NOMO-1 treated with dmso at 0.1 percent for 144 hours (cell line): ENCODE measurements at regions not wholly inside any gene's neighbourhood (a gene's known extent, or its start where the extent isn't known, plus 50 kb on each side); places are given as distances from the start of the nearest gene placed in this dataset.
"Not testable (repeated sequence)": the region's sequence is repeated elsewhere in the genome, so short reads cannot be mapped to it uniquely, and the experiment has no call there.

Source experiments
- DNase-seq: peaks from one replicate; lab custom pipeline; 2025; ENCODE audit not compliant: unreplicated experiment; lab: John Stamatoyannopoulos, UW

DNA sequence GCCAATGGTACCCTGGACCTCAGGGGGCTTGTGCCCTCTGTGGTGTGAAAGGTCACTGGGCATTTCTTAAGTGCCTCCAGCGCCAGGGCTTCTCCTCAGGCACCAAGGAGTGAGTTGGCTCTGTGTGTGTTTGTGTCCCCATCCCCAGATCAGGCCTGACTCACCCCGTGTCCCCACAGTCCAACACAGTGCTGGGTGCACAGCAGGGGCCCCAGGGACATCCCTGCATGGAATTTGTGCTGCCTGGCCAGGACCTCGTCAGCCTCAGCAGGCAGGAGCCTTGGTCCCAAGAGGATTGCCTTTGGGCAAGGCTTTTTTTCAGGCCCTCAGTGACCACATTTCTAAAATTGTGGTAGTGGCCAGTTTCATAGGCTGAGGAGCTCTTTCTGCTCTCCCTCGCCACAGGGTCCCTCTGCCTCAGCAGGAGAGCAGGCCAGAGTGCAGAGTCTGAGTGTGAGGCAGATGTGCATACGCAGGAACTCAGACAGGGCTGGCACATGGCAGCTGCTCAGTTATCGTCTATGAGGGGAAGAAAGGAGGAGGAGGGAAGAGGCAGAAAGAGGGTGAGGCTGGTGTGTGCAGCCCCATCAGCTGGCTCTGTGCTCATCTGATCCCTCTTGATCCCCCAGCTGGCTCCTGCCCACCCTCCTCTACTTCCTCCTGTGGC, 215.6 kb downstream of the RPLP1 start:
- DNase-seq = peak; percentile 13

DNA sequence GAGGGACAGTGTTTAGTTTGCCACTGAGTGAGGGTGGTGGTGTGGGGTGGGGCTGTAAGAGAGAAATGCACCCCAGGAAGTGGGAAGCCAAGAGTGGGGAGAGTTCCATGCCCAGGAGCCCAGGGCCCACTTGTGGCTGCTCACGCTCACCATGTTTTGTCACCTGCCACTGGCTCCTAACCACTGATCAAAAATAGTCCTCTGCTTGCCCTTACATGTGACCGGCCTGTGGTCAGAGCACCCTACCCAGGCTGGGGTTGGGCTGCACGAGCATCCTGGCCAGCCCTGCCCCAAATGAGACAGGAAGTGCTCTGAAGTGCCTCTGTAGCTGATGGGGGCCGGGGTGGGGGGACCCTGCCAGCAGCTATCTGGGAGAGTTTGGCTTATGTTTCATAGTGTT, 216.3 kb downstream of the RPLP1 start:
- no peak for DNase-seq

DNA sequence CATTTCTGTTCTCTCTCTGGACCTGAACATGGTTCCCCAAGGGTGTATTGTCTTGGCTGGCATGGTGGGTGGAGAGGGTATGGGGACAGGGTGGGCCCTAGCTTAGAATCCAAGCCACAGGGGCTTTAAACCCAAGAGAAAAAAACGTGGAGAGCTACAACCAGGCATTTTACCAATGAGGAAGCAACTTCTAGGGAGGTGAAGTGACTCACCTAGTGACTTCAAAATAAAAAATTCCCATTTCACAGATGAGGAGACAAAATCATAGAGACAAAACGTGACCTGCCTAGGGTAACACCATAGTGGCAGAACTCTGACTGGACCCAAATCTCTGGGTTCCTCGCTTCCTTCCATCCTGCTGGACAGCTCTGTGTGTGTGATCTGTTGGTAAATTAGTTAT, 216.8 kb downstream of the RPLP1 start:
- DNase-seq = no peak

DNA sequence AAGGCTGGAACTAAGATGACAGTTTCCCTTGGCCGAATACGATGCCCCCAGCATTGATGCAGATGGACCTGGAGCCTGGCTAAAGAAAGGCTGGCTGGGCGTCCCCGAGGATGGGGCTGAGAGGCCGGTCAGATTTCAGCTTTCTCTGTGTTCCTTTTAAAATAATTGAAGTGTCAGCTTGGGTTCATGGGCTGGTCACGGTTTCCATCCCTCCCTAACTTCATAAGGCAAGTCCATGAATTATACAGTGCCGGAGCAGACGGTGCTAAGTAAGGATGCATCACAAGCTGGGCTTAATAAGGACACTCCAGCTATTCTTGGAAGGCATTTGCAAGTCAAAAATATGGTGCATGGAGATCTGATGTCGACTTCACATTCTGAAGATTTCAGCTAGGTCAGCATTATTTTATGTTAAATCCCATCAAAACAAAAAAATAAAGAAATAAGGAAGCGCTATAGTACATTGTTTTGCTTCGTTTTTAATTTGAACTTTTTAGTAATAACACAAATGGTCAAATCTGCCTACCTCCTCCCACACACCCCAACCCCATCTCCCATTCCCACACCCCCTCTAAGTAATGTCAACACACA, 220.8 kb downstream of the RPLP1 start:
- DNase-seq = no peak

DNA sequence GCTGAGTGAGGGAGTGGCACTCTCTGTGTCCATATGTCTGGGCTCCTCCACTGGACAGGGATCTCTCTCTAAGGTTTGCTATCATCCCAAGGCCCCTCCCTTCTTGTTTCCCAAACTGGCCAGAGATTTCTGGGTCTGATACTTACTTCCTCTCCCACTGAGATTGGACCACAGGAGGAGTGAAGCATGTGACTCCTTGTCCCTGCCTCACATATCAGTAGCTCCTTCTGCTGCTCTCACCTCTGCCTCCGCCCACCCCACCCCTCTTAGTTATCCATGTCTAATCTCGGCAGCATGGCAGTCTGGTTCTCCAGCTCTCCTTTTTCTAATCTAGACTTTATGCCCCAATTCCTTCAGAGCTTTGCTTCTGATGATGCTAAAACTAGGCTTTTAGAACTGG, 223.1 kb downstream of the RPLP1 start:
- DNase-seq = no peak

DNA sequence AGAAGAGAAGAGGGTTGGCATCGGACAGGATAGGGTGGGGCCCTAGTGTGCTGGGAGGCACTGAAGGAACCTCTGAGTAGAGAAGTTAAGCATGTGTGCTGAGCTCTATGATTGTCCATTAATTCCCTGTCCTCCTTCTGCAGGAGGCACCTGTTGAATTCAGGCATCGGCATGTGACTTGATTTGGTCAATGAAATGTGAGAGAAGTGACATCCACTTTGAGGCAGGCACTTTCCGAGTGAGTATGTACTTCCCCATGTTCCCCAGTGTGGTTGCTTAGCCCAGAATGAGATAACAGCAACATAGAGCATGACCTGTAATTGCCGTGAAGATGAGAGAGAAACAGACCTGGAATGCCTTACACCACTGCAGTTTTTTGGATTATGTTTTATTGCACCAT, 224.8 kb downstream of the RPLP1 start:
- no peak for DNase-seq

DNA sequence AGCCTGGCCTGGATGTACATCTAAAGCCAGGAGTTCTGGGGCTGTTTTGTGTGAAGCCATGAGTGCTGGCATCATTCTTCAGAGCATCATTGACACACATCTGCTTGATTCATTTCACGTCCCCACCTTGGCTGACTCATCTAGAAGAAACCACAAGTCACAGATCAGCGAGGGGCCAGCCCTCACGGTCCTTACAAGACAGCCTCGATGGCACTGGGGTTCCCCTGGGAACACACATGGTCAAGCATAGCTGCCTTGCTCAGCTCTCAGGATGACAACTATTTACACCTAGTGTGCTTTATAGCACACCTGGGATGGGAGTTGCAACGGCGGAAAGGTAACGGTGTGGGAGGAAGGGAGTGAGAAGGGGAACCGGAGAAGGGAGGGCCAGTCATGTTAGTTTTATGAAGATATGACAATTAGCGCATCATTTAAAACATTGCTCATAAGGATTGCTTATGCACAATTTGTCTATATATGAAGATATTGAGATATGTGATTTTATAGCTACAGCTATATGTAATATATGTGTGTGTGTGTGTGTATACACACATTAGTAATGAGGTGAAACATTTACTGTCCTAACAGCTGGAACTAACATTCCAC, 227.1 kb downstream of the RPLP1 start:
- no peak for DNase-seq

DNA sequence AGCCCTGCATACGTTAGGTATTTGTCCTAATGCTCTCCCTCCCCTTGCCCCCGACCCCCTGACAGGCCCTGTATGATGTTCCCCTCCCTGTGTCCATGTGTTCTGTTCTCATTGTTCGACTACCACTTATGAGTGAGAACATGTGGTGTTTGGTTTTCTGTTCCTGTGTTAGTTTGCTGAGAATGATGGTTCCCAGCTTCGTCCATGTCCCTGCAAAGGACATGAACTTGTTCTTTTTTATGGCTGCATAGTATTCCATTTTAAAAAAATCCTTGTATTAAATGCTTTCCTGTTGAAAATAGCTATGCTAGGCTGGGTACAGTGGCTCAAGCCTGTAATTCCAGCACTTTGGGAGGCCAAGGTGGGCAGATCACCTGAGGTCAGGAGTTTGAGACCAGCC, 232.2 kb downstream of the RPLP1 start:
- not testable (repeated sequence) for DNase-seq

DNA sequence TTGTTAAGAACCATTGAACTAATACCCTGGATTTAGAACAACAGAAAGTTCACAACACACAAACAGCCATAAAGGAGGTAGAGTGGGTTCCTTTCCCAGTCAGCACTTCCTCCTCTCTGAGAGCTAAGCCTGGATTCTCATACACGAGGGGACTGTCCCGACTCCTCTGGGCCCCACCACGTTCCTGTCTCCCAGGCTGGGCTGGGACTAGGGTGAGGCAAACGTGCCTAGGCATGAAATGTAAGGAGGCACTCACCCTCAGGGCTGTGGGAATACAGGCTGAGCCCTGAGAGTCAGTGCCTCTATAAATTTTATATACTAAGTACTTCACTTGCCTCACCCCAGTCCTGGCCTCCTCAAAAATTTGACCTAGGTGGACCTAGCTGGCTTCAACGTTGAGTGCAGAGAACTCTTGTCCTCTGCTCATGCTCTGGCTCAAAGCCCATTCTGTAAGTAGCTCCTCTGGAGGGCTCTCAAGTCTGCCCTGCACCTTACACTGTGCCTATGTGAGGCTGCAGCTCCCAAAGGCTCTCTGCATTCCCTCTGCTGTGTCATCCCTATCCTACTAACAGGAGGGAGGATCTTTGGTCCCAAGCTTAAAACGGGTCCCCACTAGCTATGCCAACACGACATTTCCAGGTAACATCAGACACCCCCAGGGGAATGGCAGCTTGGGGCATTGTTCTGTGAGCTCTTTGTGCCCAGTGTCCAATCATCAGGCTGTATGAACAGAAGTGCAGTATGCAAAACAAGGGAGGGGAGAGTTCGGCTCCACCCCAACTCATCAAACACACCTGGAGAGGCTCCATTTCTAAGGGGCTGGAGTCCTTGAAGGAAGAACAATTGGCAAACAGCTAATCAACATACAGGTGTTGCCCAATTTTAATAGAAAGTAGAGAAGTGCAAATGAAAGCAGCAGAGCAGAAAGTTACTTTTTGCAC, 233.2 kb downstream of the RPLP1 start:
- no peak for DNase-seq

DNA sequence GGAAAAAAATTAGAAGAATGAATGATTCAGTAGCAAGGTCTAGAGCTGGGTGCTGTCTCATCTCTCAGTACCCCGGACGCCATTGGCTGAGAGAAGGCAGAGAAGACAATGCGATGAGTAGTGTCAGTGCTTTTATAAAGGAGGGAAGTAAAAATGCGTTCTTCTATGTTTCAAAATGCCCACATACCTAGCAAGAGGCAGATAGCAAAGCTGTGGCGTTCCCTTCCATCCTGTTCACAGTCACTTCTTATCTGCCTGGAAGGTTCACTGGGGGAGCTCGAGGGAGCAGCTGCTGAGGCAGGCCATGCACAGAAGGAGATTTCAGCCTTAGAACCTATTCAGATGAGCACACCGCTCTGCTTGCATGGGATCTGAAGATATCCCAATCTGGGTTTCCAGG, 234.0 kb downstream of the RPLP1 start:
- DNase-seq = no peak

DNA sequence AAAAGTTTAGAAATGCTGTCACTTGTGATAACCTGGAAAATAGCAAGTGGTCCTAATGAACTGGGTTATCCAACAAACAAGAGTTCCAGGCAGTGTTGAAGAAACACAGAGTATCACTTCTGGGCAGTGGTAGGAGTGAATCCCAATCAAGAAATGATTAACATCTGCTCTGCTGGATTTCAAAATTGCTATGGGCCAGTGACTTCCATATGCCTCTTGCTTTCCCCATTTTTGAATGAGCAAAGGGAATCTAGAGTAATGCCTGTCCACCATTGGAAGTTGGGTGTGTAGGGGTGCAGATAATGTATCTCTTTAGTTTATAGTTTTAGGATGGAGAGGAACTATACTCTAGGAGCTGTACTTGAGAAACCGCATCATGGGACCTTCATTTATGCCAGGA, 236.5 kb downstream of the RPLP1 start:
- DNase-seq = no peak

DNA sequence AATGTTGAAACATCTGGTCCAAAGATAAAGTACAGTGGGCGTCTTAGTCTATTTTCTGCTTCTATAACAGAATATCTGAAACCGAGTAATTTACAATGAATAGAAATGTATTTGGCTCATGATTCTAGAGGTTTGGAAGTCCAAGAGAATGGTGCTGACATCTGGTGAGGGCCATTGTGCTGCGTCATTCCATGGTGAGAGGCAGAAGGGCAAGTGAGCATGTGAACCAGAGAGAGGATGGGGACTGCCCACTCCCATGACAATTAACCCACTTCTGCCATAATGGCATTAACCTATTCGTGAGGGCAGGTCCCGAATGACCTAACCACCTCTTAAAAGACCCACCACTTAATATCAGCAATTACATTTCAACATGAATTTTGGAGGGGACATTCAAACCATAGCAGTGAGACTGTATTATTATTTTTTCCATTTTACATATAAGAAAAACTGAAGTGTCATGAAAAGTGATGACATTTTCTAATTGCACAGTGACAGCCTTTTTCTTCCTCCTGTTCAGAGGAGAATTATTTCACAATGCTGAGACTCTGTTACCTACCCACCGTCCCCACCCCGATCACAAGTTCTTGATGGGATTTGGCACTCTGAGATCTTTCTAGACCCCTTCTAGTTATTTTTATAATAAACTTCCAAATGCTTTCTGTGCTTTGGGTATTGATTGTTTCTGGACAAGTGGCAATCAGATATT, 238.8 kb downstream of the RPLP1 start:
- DNase-seq = no peak

DNA sequence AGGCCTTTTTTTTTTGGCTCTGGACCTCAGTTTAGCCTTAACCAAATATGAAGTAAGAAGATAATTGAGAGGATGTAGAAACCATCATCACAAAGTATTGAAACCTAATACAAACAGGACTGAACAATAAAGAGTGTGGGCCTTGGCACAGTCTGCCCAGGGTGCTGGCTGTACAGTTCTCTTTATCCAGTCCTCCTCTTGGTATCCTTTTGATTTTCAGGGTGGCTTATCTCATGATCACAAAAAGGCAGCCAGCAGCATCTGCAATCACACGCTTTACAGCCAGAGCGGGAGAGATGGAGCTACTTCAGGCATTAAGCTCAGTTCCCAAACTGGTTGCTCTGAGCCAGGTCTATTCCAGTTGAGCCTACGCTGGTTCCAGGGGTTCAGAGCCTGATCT, 239.7 kb downstream of the RPLP1 start:
- no peak for DNase-seq

DNA sequence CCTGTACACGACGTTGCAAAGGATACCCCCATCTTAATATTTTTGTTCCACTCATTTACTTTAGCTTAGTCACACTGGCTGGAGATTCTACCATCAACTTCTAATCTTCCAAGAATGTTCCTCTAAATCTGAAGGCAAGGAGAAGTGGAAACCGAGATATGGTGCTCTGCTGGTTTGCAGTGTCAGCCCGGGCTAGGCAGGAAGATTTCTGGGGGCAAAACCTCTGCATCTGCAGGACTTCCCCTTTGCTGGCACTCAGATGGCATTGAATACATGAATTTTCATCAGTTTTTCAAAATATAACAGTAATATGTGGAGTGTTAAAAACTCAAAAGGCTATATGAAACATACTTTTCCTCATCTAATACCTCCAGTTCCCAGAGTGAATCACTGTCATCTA, 240.4 kb downstream of the RPLP1 start:
- DNase-seq = no peak

DNA sequence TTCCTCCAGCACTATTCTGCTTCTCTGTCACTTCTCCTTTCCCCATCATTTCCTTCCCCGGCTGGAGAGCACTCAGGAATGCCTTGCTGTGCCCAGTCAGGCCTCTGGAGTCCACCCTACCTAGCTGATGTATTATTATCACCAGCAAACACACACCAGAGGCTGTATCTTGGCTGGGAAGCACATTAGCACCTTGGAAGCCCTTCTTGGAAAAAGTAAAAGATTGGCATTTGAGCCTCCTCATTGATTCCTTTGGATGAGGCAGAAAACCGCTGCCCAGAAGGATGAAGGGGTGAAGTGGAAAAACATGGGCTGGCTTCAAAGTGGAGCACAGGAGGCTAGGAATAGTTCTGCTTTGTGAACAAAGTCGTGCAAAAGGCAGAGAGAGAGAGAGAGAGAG, 244.3 kb downstream of the RPLP1 start:
- no peak for DNase-seq

DNA sequence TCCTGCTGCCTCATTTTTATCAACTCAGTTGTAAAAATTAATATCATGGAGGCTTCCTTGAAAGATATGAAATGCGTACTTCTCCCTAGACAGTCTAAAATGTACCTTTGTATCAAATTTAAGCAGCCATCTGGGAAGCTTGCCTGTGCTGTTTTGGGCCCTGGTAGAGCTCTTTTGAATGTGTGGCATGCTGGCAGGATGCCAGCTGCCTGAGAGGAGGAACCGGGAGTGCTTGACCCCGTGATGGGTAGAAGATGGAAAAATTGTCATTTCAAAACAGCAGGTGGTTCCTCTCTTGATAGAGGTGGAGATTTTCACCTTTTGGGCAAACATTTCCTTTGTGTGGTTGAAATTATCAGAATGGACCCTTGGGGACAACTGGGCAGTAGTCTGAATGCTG, 245.3 kb downstream of the RPLP1 start:
- no peak for DNase-seq

DNA sequence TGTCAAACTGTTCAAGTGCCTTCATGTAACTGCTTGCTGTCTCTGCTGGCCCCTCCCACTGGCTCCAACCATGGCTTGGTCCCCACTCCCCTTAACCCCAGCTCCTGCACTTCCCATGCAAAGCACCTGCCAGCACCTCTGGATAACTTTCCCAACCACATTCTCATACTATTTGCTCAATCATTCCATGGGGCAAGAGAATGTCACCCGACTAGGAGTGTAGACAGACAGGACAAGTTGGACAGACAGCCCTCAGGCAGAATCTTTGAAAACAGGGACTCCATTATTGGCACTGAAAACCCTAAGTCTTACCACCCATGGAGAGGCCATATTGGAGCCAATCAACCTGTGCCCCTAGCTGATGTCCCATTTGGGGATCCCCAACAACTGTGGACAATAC, 246.5 kb downstream of the RPLP1 start:
- DNase-seq = no peak

DNA sequence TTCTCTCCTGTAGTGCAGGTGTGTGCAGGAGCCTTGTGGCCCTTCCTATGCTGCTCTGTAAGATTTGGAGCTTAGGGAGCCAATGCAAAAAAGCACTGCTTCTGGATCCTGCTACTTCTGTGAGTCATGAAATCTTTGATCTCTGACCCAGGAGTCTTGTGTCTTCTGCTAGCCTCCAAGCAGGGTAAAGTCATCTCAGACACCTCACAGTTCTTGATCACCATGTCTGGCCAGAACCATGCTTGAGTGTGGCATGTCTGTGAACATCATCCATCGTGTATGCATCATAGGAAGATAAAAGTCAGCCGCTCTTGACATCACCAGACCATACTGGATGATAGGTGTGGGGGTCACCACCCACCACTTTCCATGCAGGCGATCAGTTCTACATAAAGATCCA, 247.8 kb downstream of the RPLP1 start:
- no peak for DNase-seq

DNA sequence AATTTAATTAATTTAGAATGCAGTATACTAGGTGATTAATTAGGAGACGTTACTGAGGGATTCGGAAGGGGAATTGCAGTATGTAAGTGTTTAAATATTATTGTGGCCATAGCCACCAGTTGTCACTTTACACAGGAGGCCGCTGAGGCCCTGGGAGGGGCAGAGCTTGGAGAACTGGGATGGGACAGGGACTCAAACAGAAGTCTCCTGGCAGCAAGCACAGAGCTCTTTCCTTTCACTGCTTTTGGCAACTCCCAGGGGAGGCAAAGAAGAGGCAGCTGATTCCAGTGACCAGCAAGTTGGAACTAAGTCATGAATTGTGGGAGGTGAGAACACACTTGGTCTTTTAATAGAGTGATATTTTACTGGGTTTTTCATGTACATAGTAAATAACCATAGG, 248.6 kb downstream of the RPLP1 start:
- no peak for DNase-seq

DNA sequence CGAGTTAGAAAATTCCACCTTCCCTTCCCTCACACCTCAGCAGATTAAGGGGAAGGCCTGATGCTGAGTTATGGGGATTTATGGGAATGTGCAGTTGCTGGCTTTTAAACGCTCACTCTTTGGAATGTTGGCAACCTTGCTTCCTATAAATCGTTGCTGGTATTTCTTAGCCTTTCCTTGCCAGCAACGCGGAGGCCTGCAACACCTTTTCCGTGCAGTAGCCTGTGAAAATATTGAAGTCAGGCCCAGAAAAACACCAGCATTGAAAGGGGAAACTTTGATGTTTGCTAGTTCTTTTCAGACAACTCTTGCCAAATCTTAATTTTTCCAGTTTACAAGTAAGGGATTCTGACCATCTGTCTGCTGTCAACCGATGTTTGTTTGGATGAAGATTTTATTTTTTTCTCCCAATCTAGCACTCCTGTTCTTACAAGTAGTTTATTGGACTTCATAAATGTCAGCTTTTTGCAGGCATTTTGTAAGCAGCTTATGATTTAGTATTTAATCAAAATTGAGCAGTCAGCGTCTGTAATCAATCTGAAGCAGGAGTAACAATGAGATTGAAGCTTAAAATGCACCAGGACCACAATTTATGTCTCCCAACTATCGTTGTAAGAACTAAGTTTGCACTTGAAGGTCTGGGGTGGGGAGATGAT, 251.0 kb downstream of the RPLP1 start:
- DNase-seq = no peak

DNA sequence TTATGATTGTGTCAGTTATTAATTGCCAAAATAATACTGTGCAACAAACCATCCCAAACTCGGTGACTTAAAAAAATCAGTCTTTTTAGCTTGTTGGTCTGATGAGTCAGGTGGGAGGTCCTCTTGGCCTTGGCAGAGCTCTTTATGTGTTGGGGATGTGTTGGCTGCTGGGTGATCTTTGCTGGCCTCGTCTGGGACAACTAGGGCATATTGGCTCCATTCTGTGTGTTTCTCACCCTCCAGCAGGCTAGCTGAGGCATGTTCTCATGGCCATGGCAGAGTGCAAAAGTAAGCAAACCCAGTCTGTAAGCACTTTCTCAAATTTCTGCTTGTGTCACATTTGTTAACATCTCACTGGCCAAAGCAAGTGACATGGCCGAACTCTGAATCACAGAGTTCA, 251.6 kb downstream of the RPLP1 start:
- DNase-seq = no peak
